Tibial nerve (tissue), 1 donor: ENCODE measurements at regions not wholly inside any gene's neighbourhood (a gene's known extent, or its start where the extent isn't known, plus 50 kb on each side); places are given as distances from the start of the nearest gene placed in this dataset. TPM values are rescaled to one million over a fixed set of nuclear protein-coding genes. Genes with fewer than 3 reads are reported as not detected.

Source experiments
- small RNA-seq: library from RNA; depleted of rRNA; stranded (forward); fragments of <200 nt; gene quantifications from one replicate; pipeline ENCODE3, GENCODE V24; 2016

Small RNAs in the stretch of these regions (small RNA-seq; reads per million reads assigned to genes)
- not detected for gene RF00019
